Left ventricle myocardium superior (tissue), 1 donor: ENCODE measurements at regions not wholly inside any gene's neighbourhood (a gene's known extent, or its start where the extent isn't known, plus 50 kb on each side); places are given as distances from the start of the nearest gene placed in this dataset.

Experiments used
- ATAC-seq: fragments of 200-7000 bp; cut with Tn5 transposase; one replicate; pipeline ENCODE4 v1.9.1; 2020; ENCODE audit warnings: mild to moderate bottlenecking, moderate library complexity
- DNase-seq: peaks from one replicate; pipeline ENCODE4 v3.0.0-alpha.2; 2020
- intact Hi-C: fragments of 100-400 bp; cut with micrococcal nuclease; formaldehyde crosslinking; loops from one replicate; pipeline ENCODE4 v1.11.0; 2022
- donor health status: DM: no; HTN: yes; CAD: no; lungs with severe emphysema.

GRCh38 chr12:92288561-92288960 lies 142.9 kb upstream of the BTG1 start:
- ATAC-seq (peak; percentile 83), DNase-seq (peak; percentile 39)
- intact Hi-C loops = no loop called here

- DNase-seq (no peak), ATAC-seq (peak; percentile 93)
- intact Hi-C loops = no loop called here
Observed at GRCh38 chr12:92278378-92278828, 132.8 kb upstream of the BTG1 start.

- intact Hi-C loops = no loop called here
- ATAC-seq (no peak), DNase-seq (no peak)
Observed at GRCh38 chr12:92277795-92278194, 132.1 kb upstream of the BTG1 start.

GRCh38 chr12:92276276-92276675 lies 130.6 kb upstream of the BTG1 start:
- DNase-seq = no peak
- intact Hi-C loops = no loop called here
- no peak for ATAC-seq

- no peak for ATAC-seq
- DNase-seq = no peak
- intact Hi-C loops = no loop called here
Observed at GRCh38 chr12:92275443-92276154, 130.0 kb upstream of the BTG1 start.

GRCh38 chr12:92273076-92273475 lies 127.4 kb upstream of the BTG1 start:
- DNase-seq (no peak), ATAC-seq (no peak)
- intact Hi-C loops = no loop called here

- DNase-seq = no peak
- ATAC-seq = no peak
- intact Hi-C loops = no loop called here
Observed at GRCh38 chr12:92272061-92272964, 126.7 kb upstream of the BTG1 start.

- intact Hi-C loops = no loop called here
- ATAC-seq (no peak), DNase-seq (no peak)
Observed at GRCh38 chr12:92271341-92271740, 125.7 kb upstream of the BTG1 start.

- DNase-seq (no peak), ATAC-seq (no peak)
- intact Hi-C loops = no loop called here
Observed at GRCh38 chr12:92270521-92270920, 124.9 kb upstream of the BTG1 start.

- intact Hi-C loops = no loop called here
- DNase-seq = no peak
- ATAC-seq = no peak
Observed at GRCh38 chr12:92268946-92269345, 123.3 kb upstream of the BTG1 start.

GRCh38 chr12:92261692-92262091 lies 116.0 kb upstream of the BTG1 start:
- DNase-seq = no peak
- intact Hi-C loops = no loop called here
- no peak for ATAC-seq

GRCh38 chr12:92261071-92261470 lies 115.4 kb upstream of the BTG1 start:
- no peak for ATAC-seq
- intact Hi-C loops = no loop called here
- no peak for DNase-seq

- DNase-seq = no peak
- ATAC-seq = no peak
- intact Hi-C loops = no loop called here
Observed at GRCh38 chr12:92259696-92260251, 114.1 kb upstream of the BTG1 start.

- intact Hi-C loops = no loop called here
- ATAC-seq (no peak), DNase-seq (no peak)
Observed at GRCh38 chr12:92259291-92259690, 113.6 kb upstream of the BTG1 start.

- no peak for ATAC-seq
- no peak for DNase-seq
Observed at GRCh38 chr12:92257261-92257660, 111.6 kb upstream of the BTG1 start.

GRCh38 chr12:92255741-92256140 lies 110.1 kb upstream of the BTG1 start:
- DNase-seq (no peak), ATAC-seq (no peak)
- intact Hi-C loops = no loop called here

More at GRCh38 chr12:92257261-92257660, 111.6 kb upstream of the BTG1 start:
- intact Hi-C loops = no loop called here

GRCh38 chr12:92253301-92253700 lies 107.7 kb upstream of the BTG1 start:
- intact Hi-C loops = no loop called here
- ATAC-seq (no peak), DNase-seq (no peak)

GRCh38 chr12:92248977-92249376 lies 103.3 kb upstream of the BTG1 start:
- no peak for ATAC-seq
- intact Hi-C loops = loop anchor here (10.0 kb wide), 1 partner anchor 104 kb away; the partner anchor contains the start of gene BTG1
- no peak for DNase-seq

GRCh38 chr12:92244036-92244435 lies 98.4 kb upstream of the BTG1 start:
- no peak for DNase-seq
- intact Hi-C loops = loop anchor here (10.0 kb wide), 1 partner anchor 99 kb away; the partner anchor contains the start of gene BTG1
- ATAC-seq = peak; percentile 97

- DNase-seq (peak; percentile 32), ATAC-seq (peak; percentile 75)
- intact Hi-C loops = loop anchor here (10.0 kb wide), 1 partner anchor 98 kb away; the partner anchor contains the start of gene BTG1
Observed at GRCh38 chr12:92242907-92243306, 97.3 kb upstream of the BTG1 start.
